ENCODE measurements at regions not wholly inside any gene's neighbourhood (a gene's known extent, or its start where the extent isn't known, plus 50 kb on each side); places are given as distances from the start of the nearest gene placed in this dataset.

DNA sequence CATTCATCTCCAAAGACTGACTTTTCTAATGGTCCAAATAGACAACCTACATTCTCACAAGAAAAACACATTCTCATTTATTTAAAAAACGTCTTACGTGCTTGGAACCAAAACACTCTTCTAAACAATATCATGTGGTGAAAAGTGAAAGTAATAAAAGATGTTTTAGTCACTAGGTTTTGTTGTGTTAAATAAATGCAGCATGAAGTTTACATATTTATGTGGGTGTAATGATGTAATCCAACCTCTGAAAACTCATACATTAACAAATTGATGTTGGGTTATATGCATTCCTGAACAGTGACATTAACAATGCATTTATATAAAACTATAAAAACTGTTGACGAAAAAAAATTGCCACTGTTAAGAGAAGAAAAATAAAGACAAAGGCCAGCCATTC is 55.1 kb upstream of the ACVR2A start:
- TF ChIP-seq EZH2 (IDR thresholded peaks at IDR 0.05; ENCODE audit: low read length, unreplicated experiment): no peak
- TF ChIP-seq EZH2phosphoT487 (IDR thresholded peaks at IDR 0.05; ENCODE audit: borderline replicate concordance, low read length): no peak
- TF ChIP-seq, protein P1, sequence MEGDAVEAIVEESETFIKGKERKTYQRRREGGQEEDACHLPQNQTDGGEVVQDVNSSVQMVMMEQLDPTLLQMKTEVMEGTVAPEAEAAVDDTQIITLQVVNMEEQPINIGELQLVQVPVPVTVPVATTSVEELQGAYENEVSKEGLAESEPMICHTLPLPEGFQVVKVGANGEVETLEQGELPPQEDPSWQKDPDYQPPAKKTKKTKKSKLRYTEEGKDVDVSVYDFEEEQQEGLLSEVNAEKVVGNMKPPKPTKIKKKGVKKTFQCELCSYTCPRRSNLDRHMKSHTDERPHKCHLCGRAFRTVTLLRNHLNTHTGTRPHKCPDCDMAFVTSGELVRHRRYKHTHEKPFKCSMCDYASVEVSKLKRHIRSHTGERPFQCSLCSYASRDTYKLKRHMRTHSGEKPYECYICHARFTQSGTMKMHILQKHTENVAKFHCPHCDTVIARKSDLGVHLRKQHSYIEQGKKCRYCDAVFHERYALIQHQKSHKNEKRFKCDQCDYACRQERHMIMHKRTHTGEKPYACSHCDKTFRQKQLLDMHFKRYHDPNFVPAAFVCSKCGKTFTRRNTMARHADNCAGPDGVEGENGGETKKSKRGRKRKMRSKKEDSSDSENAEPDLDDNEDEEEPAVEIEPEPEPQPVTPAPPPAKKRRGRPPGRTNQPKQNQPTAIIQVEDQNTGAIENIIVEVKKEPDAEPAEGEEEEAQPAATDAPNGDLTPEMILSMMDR (conservative IDR thresholded peaks at IDR 0.05; ENCODE audit: low read depth, low read length): no peak

All from PC-3 (cell line).